Liver (tissue), 8 donors: ENCODE measurements at regions not wholly inside any gene's neighbourhood (a gene's known extent, or its start where the extent isn't known, plus 50 kb on each side); places are given as distances from the start of the nearest gene placed in this dataset.

Experiments used
- DNase-seq: peaks from one replicate; pipeline ENCODE4 v3.0.0-alpha.2; 2017; ENCODE audit warnings: low spot score
- H3K27ac ChIP-seq, 2 donors: one replicate each; pipeline ENCODE4 v1.7.0; 2013; ENCODE audit warnings: inconsistent platforms in 2 of 2, low read length in 2 of 2, control low read depth in 1 of 2, low read depth in 1 of 2, mild to moderate bottlenecking in 1 of 2
- H3K27me3 ChIP-seq, 4 donors: one replicate each; pipeline versions ENCODE4 v1.6.1 to v1.7.0; 2013; ENCODE audit warnings: low read length in 3 of 4, inconsistent platforms in 1 of 4, mild to moderate bottlenecking in 1 of 4, moderate library complexity in 1 of 4; ENCODE audit not compliant: control insufficient read depth in 4 of 4, insufficient read depth in 4 of 4
- H3K36me3 ChIP-seq, 4 donors: one replicate each; pipeline versions ENCODE4 v1.6.1 to v1.7.0; 2013; ENCODE audit warnings: low read length in 3 of 4, mild to moderate bottlenecking in 3 of 4, low read depth in 1 of 4, moderate library complexity in 1 of 4; ENCODE audit not compliant: control insufficient read depth in 4 of 4, insufficient read depth in 3 of 4
- H3K4me1 ChIP-seq, 4 donors: one replicate each; pipeline versions ENCODE4 v1.6.1 to v1.7.0; 2013; ENCODE audit warnings: low read length in 3 of 4, mild to moderate bottlenecking in 3 of 4, moderate library complexity in 1 of 4; ENCODE audit not compliant: control insufficient read depth in 4 of 4, insufficient read depth in 4 of 4
- H3K4me3 ChIP-seq, 3 donors: one replicate each; pipeline versions ENCODE4 v1.6.1 to v1.7.0; 2013; ENCODE audit warnings: low read length in 3 of 3, control low read depth in 1 of 3, low read depth in 1 of 3, mild to moderate bottlenecking in 1 of 3
- H3K9ac ChIP-seq, 2 donors: one replicate each; pipeline ENCODE4 v1.7.0; 2013; ENCODE audit warnings: low read length in 2 of 2, mild to moderate bottlenecking in 2 of 2, moderate library complexity in 2 of 2, control low read depth in 1 of 2, low read depth in 1 of 2
- H3K9me3 ChIP-seq, 4 donors: one replicate each; pipeline versions ENCODE4 v1.6.1 to v1.7.0; 2013; ENCODE audit warnings: low read length in 3 of 4; ENCODE audit not compliant: control insufficient read depth in 4 of 4
- EGR1 ChIP-seq, 2 donors: IDR thresholded peaks; 2 replicates each; pipeline ENCODE4 v1.6.1; 2016 to 2018; ENCODE audit warnings: antibody characterized with exemption in 2 of 2, low read depth in 2 of 2
- FOXA1 ChIP-seq: IDR thresholded peaks from 2 replicates; pipeline ENCODE4 v1.6.1; 2016; ENCODE audit warnings: antibody characterized with exemption
- FOXA2 ChIP-seq: IDR thresholded peaks from 2 replicates; pipeline ENCODE4 v1.6.1; 2016; ENCODE audit warnings: antibody characterized with exemption
- GABPA ChIP-seq, 2 donors: IDR thresholded peaks in 1 of 2; conservative IDR thresholded peaks in 1 of 2; 2 replicates each; pipeline ENCODE4 v1.6.1; 2016; ENCODE audit warnings: antibody characterized with exemption in 2 of 2, mild to moderate bottlenecking in 1 of 2, moderate library complexity in 1 of 2
- HNF4A ChIP-seq, 2 donors: conservative IDR thresholded peaks; 2 replicates each; pipeline ENCODE4 v1.6.1; 2016; ENCODE audit warnings: antibody characterized with exemption in 2 of 2, mild to moderate bottlenecking in 2 of 2
- JUND ChIP-seq, 2 donors: IDR thresholded peaks; 2 replicates each; pipeline ENCODE4 v1.6.1; 2016; ENCODE audit warnings: antibody characterized with exemption in 2 of 2
- NR2F2 ChIP-seq: IDR thresholded peaks from 2 replicates; pipeline ENCODE4 v1.6.1; 2016; ENCODE audit warnings: antibody characterized with exemption
- RAD21 ChIP-seq, 2 donors: IDR thresholded peaks; 2 replicates each; pipeline ENCODE4 v1.6.1; 2016; ENCODE audit warnings: antibody characterized with exemption in 2 of 2, mild to moderate bottlenecking in 2 of 2
- SP1 ChIP-seq: IDR thresholded peaks from 2 replicates; pipeline ENCODE4 v1.6.1; 2018; ENCODE audit warnings: antibody characterized with exemption, mild to moderate bottlenecking
- TAF1 ChIP-seq: conservative IDR thresholded peaks from 2 replicates; pipeline ENCODE4 v1.6.1; 2016; ENCODE audit warnings: antibody characterized with exemption, mild to moderate bottlenecking
- YY1 ChIP-seq: IDR thresholded peaks from 2 replicates; pipeline ENCODE4 v1.6.1; 2016; ENCODE audit warnings: antibody characterized with exemption, mild to moderate bottlenecking
- WGBS: extraction: QIAGEN DNeasy Blood & Tissue Kit; methylation state at CpG from one replicate; pipeline ENCODE4 v1.1.7; 2013; 5-methylcytosine and 5-hydroxymethylcytosine counted together
- TF ChIP-seq, protein P1 (sequence below): IDR thresholded peaks from 2 replicates; pipeline ENCODE4 v1.6.1; 2016; ENCODE audit warnings: antibody characterized with exemption
- TF ChIP-seq, protein P2 (sequence below): IDR thresholded peaks from 2 replicates; pipeline ENCODE4 v1.6.1; 2016; ENCODE audit warnings: antibody characterized with exemption, mild to moderate bottlenecking
- TF ChIP-seq, protein P3 (sequence below): IDR thresholded peaks from 2 replicates; pipeline ENCODE4 v1.6.1; 2016; ENCODE audit warnings: antibody characterized with exemption
- TF ChIP-seq, protein P4 (sequence below): fragments of 150-350 bp; IDR thresholded peaks from 2 replicates; pipeline ENCODE4 v1.5.1; 2017; ENCODE audit warnings: improper control_type of control experiment, low read depth, low read length; ENCODE audit not compliant: missing input control
- donor health status: healthy.
- donor health status: healthy.
- donor health status: healthy.
- donor health status: healthy.
- donor health status: healthy.

GRCh38 chr4:177729681-177730080 is 287.4 kb upstream of the AGA start:
- no peaks in the 10 kb centered on the region for H3K9me3 ChIP-seq
- no peak overlapping the region for H3K9ac ChIP-seq
- H3K27me3 ChIP-seq = no peaks in the 10 kb centered on the region
- H3K36me3 ChIP-seq = no peaks in the 10 kb centered on the region
- DNase-seq = no peak
- no peak overlapping the region for H3K27ac ChIP-seq
- TF ChIP-seq GABPA (IDR thresholded peaks at IDR 0.05 in 1 of 2, conservative IDR thresholded peaks at IDR 0.05 in 1 of 2) (no peak), NR2F2 (no peak), FOXA2 (no peak)
- TF ChIP-seq, protein P1, sequence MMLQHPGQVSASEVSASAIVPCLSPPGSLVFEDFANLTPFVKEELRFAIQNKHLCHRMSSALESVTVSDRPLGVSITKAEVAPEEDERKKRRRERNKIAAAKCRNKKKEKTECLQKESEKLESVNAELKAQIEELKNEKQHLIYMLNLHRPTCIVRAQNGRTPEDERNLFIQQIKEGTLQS = no peak
- no peak overlapping the region for H3K4me3 ChIP-seq
- WGBS = 50% methylated on average over 3 of the region's 3 CpGs
- no peaks in the 10 kb centered on the region for H3K4me1 ChIP-seq

- H3K9ac ChIP-seq = no peak overlapping the region
- H3K27ac ChIP-seq = no peak overlapping the region
- WGBS = 87% methylated on average over 2 of the region's 2 CpGs
These were observed 295.2 kb upstream of the AGA start for GRCh38 chr4:177737387-177737940.

DNA sequence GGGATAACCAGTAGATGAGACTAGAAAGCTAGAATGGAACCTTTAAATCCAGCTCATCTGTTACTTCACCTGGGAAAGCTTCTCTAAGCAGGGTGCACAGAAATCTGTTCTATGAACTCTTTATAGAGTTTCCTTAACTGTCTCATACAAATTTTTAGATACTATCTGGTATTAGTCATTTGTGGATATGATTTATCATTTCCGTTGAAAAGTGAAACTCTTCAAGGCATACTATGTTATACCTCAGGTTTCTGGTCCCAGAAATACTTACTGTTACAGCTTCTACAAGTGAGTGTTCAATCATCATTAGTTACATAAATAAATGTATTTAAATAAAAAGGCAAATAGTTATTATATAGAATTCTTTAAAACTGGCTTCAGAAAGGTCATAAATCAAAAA is 298.3 kb upstream of the AGA start:
- Histone ChIP-seq H3K9me3 (no peaks in the 10 kb centered on the region), H3K27ac (no peak overlapping the region), H3K9ac (no peak overlapping the region), H3K4me3 (no peak overlapping the region), H3K27me3 (no peaks in the 10 kb centered on the region), H3K36me3 (no peaks in the 10 kb centered on the region), H3K4me1 (no peaks in the 10 kb centered on the region)
- DNase-seq = no peak
- no peak for TF ChIP-seq EGR1 (IDR thresholded peaks at IDR 0.05; ENCODE audit: low read depth in 2 of 2)
- TF ChIP-seq SP1 = no peak
- TF ChIP-seq TAF1 = no peak
- TF ChIP-seq FOXA1 = no peak
- no peak for TF ChIP-seq JUND (IDR thresholded peaks at IDR 0.05)
- no peak for TF ChIP-seq HNF4A (conservative IDR thresholded peaks at IDR 0.05)
- TF ChIP-seq, protein P2, sequence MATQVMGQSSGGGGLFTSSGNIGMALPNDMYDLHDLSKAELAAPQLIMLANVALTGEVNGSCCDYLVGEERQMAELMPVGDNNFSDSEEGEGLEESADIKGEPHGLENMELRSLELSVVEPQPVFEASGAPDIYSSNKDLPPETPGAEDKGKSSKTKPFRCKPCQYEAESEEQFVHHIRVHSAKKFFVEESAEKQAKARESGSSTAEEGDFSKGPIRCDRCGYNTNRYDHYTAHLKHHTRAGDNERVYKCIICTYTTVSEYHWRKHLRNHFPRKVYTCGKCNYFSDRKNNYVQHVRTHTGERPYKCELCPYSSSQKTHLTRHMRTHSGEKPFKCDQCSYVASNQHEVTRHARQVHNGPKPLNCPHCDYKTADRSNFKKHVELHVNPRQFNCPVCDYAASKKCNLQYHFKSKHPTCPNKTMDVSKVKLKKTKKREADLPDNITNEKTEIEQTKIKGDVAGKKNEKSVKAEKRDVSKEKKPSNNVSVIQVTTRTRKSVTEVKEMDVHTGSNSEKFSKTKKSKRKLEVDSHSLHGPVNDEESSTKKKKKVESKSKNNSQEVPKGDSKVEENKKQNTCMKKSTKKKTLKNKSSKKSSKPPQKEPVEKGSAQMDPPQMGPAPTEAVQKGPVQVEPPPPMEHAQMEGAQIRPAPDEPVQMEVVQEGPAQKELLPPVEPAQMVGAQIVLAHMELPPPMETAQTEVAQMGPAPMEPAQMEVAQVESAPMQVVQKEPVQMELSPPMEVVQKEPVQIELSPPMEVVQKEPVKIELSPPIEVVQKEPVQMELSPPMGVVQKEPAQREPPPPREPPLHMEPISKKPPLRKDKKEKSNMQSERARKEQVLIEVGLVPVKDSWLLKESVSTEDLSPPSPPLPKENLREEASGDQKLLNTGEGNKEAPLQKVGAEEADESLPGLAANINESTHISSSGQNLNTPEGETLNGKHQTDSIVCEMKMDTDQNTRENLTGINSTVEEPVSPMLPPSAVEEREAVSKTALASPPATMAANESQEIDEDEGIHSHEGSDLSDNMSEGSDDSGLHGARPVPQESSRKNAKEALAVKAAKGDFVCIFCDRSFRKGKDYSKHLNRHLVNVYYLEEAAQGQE = no peak
- TF ChIP-seq FOXA2 = no peak
- TF ChIP-seq GABPA (IDR thresholded peaks at IDR 0.05 in 1 of 2, conservative IDR thresholded peaks at IDR 0.05 in 1 of 2) = no peak
- no peak for TF ChIP-seq YY1
- TF ChIP-seq, protein P3, sequence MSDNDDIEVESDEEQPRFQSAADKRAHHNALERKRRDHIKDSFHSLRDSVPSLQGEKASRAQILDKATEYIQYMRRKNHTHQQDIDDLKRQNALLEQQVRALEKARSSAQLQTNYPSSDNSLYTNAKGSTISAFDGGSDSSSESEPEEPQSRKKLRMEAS = no peak
- TF ChIP-seq, protein P4, sequence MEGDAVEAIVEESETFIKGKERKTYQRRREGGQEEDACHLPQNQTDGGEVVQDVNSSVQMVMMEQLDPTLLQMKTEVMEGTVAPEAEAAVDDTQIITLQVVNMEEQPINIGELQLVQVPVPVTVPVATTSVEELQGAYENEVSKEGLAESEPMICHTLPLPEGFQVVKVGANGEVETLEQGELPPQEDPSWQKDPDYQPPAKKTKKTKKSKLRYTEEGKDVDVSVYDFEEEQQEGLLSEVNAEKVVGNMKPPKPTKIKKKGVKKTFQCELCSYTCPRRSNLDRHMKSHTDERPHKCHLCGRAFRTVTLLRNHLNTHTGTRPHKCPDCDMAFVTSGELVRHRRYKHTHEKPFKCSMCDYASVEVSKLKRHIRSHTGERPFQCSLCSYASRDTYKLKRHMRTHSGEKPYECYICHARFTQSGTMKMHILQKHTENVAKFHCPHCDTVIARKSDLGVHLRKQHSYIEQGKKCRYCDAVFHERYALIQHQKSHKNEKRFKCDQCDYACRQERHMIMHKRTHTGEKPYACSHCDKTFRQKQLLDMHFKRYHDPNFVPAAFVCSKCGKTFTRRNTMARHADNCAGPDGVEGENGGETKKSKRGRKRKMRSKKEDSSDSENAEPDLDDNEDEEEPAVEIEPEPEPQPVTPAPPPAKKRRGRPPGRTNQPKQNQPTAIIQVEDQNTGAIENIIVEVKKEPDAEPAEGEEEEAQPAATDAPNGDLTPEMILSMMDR = no peak
- no peak for TF ChIP-seq NR2F2
- TF ChIP-seq RAD21 (IDR thresholded peaks at IDR 0.05) = no peak
- 89% methylated on average over 1 of the region's 1 CpG for WGBS

More at GRCh38 chr4:177737387-177737940, 295.2 kb upstream of the AGA start:
- no peak for DNase-seq
- TF ChIP-seq NR2F2 = no peak
- TF ChIP-seq, protein P3 = no peak
- Histone ChIP-seq H3K36me3 (no peaks in the 10 kb centered on the region), H3K9me3 (no peaks in the 10 kb centered on the region), H3K4me1 (no peaks in the 10 kb centered on the region), H3K4me3 (no peak overlapping the region), H3K27me3 (no peaks in the 10 kb centered on the region)
